PC-3 (cell line): ENCODE measurements at regions not wholly inside any gene's neighbourhood (a gene's known extent, or its start where the extent isn't known, plus 50 kb on each side); places are given as distances from the start of the nearest gene placed in this dataset.

Source experiments
- EZH2 ChIP-seq: fragments of 300-600 bp; sonication (generic); IDR thresholded peaks from one replicate; pipeline ENCODE4 v1.6.1; 2017; ENCODE audit warnings: antibody characterized with exemption, mild to moderate bottlenecking, low read length; ENCODE audit not compliant: unreplicated experiment
- EZH2phosphoT487 ChIP-seq: fragments of 300-600 bp; sonication (generic); IDR thresholded peaks from 2 replicates; pipeline ENCODE4 v1.6.1; 2018; ENCODE audit warnings: mild to moderate bottlenecking, antibody characterized with exemption, low read length, borderline replicate concordance
- TF ChIP-seq, protein P1 (sequence below): fragments of 300-600 bp; sonication (generic); conservative IDR thresholded peaks from 2 replicates; pipeline ENCODE4 v1.5.1; 2017; ENCODE audit warnings: antibody characterized with exemption, low read depth, mild to moderate bottlenecking, low read length

- TF ChIP-seq, protein P1, sequence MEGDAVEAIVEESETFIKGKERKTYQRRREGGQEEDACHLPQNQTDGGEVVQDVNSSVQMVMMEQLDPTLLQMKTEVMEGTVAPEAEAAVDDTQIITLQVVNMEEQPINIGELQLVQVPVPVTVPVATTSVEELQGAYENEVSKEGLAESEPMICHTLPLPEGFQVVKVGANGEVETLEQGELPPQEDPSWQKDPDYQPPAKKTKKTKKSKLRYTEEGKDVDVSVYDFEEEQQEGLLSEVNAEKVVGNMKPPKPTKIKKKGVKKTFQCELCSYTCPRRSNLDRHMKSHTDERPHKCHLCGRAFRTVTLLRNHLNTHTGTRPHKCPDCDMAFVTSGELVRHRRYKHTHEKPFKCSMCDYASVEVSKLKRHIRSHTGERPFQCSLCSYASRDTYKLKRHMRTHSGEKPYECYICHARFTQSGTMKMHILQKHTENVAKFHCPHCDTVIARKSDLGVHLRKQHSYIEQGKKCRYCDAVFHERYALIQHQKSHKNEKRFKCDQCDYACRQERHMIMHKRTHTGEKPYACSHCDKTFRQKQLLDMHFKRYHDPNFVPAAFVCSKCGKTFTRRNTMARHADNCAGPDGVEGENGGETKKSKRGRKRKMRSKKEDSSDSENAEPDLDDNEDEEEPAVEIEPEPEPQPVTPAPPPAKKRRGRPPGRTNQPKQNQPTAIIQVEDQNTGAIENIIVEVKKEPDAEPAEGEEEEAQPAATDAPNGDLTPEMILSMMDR, result no peak
- TF ChIP-seq EZH2phosphoT487 (no peak), EZH2 (no peak)
These were observed 134.5 kb upstream of the PRSS16 start for GRCh38 chr6:27112974-27113373.
